C4-2B (cell line): ENCODE measurements at regions not wholly inside any gene's neighbourhood (a gene's known extent, or its start where the extent isn't known, plus 50 kb on each side); places are given as distances from the start of the nearest gene placed in this dataset.

ENCODE experiments used
- H3K27ac ChIP-seq: fragments of 450-650 bp; 2 replicates; pipeline ENCODE4 v1.5.1; 2017
- CTCF ChIP-seq: fragments of 450-650 bp; conservative IDR thresholded peaks from 2 replicates; pipeline ENCODE4 v1.5.1; 2017; ENCODE audit warnings: mild to moderate bottlenecking
- ZFX ChIP-seq: fragments of 450-650 bp; IDR thresholded peaks from 2 replicates; pipeline ENCODE4 v1.6.1; 2017

GRCh38 chr5:154570572-154571324, 92.7 kb upstream of the HAND1 start:
- TF ChIP-seq CTCF (no peak), ZFX (no peak)
- no peak overlapping the region for H3K27ac ChIP-seq

DNA sequence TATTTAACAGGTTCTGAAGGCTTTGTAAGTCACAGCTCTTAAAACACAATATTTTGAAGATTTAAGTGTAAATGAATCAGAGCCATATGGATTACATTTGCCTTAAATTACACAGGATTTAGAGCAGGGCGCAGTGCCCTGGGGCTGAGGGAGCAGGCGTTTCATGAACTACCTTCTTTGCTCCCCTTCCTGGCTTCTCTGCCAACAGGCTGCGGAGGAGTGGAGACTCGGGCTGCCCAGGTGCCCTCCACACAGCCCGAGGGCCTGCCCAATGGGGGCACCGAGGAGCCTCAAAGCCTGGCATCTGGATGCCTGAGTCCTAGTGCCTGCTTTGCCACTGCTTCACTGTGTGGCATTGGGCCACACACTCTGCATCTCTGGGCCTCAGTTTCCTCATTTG, 90.6 kb upstream of the HAND1 start:
- no peak overlapping the region for H3K27ac ChIP-seq
- TF ChIP-seq ZFX: no peak
- TF ChIP-seq CTCF: no peak

GRCh38 chr5:154567155-154567554, 89.1 kb upstream of the HAND1 start:
- no peak for TF ChIP-seq CTCF
- no peak overlapping the region for H3K27ac ChIP-seq

GRCh38 chr5:154566146-154566680, 88.2 kb upstream of the HAND1 start:
- TF ChIP-seq ZFX (no peak), CTCF (no peak)
- H3K27ac ChIP-seq: no peak overlapping the region

DNA sequence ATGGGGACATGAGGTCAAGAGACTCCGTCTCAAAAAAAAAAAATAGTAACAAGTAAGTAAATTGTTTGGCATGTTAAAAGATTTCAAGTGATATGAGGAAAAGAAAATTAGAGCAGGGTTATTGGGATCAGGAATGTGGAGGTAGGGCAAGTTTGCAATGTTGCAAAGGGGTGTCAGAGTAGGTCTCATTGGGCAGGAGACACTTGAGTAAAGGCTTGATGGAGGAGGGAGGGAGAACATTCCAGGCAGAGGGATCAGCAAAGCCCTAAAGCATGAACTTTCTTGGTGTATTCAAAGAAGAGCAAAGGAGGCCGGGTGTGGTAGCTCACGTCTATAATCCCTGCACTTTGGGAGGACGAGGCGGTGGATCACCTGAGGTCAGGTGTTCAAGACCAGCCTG, 87.1 kb upstream of the HAND1 start:
- H3K27ac ChIP-seq: no peak overlapping the region
- TF ChIP-seq ZFX: no peak
- no peak for TF ChIP-seq CTCF

- no peak for TF ChIP-seq CTCF
- no peak overlapping the region for H3K27ac ChIP-seq
Observed at GRCh38 chr5:154562244-154562880, 84.3 kb upstream of the HAND1 start.
